Astrocyte of the cerebellum (primary cell): ENCODE measurements at regions not wholly inside any gene's neighbourhood (a gene's known extent, or its start where the extent isn't known, plus 50 kb on each side); places are given as distances from the start of the nearest gene placed in this dataset.

Experiments
- DNase-seq: peaks from one replicate; pipeline ENCODE4 v3.0.0-alpha.2; 2011; ENCODE audit warnings: low read depth
- H3K4me3 ChIP-seq: 2 replicates; pipeline ENCODE4 v1.5.1; 2011; ENCODE audit warnings: mild to moderate bottlenecking, low read depth, low read length, moderate library complexity
- CTCF ChIP-seq: IDR thresholded peaks from 2 replicates; pipeline ENCODE4 v1.5.1; 2012; ENCODE audit warnings: low read length, low read depth, moderate library complexity, mild to moderate bottlenecking; ENCODE audit errors: missing control alignments
- in situ Hi-C: cut with HindIII; loops from 2 replicates; pipeline ENCODE4 v1.10.0; 2017; ENCODE audit warnings: low sequenced_read_pairs

GRCh38 chr10:27611236-27611635, 107.1 kb downstream of the RAB18 start:
- DNase-seq: no peak
- in situ Hi-C loops: no loop called here
- TF ChIP-seq CTCF: no peak
- no peak overlapping the region for H3K4me3 ChIP-seq

- in situ Hi-C loops: no loop called here
- DNase-seq: no peak
- no peak overlapping the region for H3K4me3 ChIP-seq
- no peak for TF ChIP-seq CTCF
Observed at GRCh38 chr10:27611744-27612550, 107.8 kb downstream of the RAB18 start.

- no peak for TF ChIP-seq CTCF
- H3K4me3 ChIP-seq: no peak overlapping the region
- DNase-seq: no peak
- in situ Hi-C loops: no loop called here
Observed at GRCh38 chr10:27612551-27613035, 108.5 kb downstream of the RAB18 start.

- H3K4me3 ChIP-seq: no peak overlapping the region
- no peak for DNase-seq
- TF ChIP-seq CTCF: no peak
- in situ Hi-C loops: no loop called here
Observed at GRCh38 chr10:27614776-27615175, 110.7 kb downstream of the RAB18 start.

- no peak overlapping the region for H3K4me3 ChIP-seq
- TF ChIP-seq CTCF: no peak
- in situ Hi-C loops: no loop called here
- no peak for DNase-seq
Observed at GRCh38 chr10:27618036-27618615, 114.0 kb downstream of the RAB18 start.

- DNase-seq: no peak
- no peak for TF ChIP-seq CTCF
- H3K4me3 ChIP-seq: no peak overlapping the region
- in situ Hi-C loops: no loop called here
Observed at GRCh38 chr10:27618906-27619305, 114.8 kb downstream of the RAB18 start.
